Kidney capillary endothelial cell (primary cell): ENCODE measurements at regions not wholly inside any gene's neighbourhood (a gene's known extent, or its start where the extent isn't known, plus 50 kb on each side); places are given as distances from the start of the nearest gene placed in this dataset.
"Not testable (repeated sequence)": the region's sequence is repeated elsewhere in the genome, so short reads cannot be mapped to it uniquely, and the experiment has no call there.

ENCODE experiments used
- DNase-seq: peaks from one replicate; pipeline ENCODE4 v3.0.0-alpha.2; 2018; ENCODE audit warnings: low spot score

DNA sequence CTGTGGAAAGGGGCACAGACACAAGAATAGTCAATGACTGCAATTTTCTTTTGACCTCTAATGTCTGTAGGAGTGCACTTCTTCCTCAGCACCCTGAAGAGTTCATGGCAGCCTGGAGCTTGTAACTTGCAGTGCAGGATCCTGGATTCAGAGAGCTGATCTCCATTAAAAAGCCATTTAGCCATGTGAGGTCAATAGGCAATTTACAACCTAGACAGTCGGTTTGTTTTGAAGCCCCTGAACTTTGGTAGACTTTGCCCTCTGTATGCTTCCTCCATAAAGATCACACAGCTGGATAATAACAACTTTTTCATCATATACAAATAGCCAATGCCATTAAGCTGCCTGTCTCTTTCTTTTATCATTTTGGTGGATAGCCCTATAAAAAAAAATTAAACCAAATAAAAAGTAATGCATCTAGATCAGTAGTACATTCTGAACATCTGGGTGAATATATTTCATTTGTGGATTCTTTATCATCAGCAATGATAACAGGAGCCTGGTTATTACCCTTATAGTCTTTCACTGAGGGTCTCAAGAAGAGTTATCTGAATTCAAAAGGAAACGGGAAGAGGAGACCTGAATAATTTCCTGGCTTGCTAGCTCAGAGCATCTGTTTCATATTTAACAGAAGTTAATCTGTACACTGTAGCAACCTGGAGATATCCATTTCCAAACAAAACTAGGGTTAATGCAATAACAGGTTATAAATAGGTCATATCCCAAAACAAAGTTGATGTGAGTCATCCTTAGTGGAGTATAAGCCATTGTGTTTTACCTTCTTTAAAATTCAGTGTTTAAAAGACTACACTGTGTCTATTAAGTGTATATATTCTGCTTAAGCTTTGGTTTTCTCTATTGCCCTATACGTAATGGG, 193.8 kb upstream of the ACTBL2 start:
- no peak for DNase-seq

DNA sequence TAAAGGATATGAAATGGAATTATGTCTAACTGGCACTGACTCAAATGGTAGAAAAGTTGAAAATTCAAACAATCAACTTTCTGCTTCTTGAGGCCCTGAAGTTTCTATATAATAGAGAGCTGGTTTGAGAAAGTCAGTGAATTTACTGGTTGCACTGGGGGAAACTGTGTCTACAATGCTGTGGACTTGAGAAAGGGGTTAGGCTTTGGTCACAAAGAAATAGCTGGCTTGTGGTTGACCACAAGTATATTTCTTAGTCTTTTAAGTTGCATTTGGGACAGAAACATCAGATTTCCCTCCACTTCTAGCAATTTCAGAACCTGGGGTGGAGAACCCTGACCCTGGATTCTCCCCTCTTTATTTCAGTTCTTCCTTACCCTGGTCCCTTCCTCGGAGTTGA, 192.6 kb upstream of the ACTBL2 start:
- no peak for DNase-seq

- no peak for DNase-seq
Measured at GRCh38 chr5:57671371-57671770, 188.8 kb upstream of the ACTBL2 start.

GRCh38 chr5:57666582-57666981, 184.0 kb upstream of the ACTBL2 start:
- no peak for DNase-seq

DNA sequence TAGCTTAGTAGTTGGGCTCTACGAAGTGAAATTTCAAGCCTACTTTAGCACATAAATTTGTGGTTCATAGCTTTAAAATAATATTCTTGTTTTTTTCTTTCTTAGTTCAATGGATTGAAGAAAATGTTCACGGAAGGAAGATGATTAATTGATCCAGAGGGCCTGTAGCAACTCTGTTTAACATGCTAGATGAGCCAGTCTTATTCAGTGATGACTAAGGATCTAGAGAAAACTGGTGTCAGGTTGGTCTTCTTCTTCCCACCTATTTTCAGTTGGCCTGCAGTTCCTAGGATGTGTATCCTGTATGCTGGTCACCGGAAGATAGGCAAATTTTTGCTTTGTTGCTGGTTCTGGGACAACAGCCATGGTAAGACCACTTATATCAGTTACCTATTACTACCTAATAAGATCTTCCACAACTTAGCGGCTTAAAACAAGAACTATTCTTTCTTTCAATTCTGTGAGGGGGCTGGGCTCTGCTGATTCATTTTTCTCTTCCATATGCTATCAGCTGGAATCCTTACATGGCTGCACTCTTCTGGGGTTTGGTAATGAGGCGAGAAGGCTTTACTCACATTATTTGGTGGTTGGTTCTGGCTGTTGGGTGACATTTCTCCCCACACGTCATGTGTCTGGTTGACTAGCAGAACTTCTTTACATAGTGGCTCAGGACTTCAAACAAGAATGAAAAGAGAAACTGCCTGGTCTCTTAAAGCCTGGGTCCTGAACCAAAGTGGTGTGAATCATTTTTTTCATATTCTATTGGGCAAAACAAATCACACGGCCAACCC, 182.7 kb upstream of the ACTBL2 start:
- DNase-seq: no peak

DNA sequence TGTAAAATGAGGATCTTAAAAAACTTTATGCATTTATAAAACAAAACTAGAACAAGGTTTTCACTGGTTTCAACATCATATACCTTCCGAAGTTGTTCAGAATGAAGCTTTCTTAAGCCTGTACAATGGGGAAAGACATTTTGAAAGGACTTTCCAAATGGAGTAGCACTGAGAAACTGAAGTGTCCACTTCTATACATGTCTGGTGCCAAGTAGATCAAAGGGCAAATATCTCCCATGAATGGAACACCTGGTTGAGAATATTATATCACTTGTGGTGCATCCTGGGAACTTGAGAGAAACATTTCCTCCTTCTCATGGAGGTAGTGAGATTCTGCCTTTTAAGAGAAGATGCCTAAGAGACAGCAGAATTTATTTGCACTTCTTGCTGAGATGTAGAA, 182.1 kb upstream of the ACTBL2 start:
- DNase-seq: no peak

GRCh38 chr5:57663466-57663865, 180.9 kb upstream of the ACTBL2 start:
- no peak for DNase-seq

GRCh38 chr5:57662991-57663390, 180.4 kb upstream of the ACTBL2 start:
- DNase-seq: no peak

DNA sequence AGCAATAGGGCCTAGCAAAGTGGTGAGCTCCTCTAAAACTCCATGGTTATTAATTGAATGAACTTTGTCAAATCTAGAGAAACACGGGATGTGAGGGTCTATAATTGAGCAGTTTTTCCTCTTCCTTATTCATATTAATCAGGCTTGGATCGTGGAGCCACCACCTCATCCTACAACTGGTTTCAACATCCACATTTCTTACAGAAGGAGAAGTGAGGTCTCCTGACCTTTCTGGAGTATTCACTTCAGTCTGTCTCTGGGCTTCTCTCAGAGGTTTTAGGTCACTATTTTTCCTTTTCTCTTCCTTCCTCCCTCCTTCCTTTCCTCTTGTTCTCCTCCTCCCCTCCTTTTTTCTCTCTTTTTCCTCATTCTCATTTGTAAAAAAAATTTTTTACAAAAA, 177.3 kb upstream of the ACTBL2 start:
- no peak for DNase-seq

- no peak for DNase-seq
Measured at GRCh38 chr5:57658018-57658417, 175.4 kb upstream of the ACTBL2 start.

GRCh38 chr5:57655228-57655627, 172.6 kb upstream of the ACTBL2 start:
- DNase-seq: no peak

- peak; percentile 16 for DNase-seq
Measured at GRCh38 chr5:57653636-57654290, 171.2 kb upstream of the ACTBL2 start.

DNA sequence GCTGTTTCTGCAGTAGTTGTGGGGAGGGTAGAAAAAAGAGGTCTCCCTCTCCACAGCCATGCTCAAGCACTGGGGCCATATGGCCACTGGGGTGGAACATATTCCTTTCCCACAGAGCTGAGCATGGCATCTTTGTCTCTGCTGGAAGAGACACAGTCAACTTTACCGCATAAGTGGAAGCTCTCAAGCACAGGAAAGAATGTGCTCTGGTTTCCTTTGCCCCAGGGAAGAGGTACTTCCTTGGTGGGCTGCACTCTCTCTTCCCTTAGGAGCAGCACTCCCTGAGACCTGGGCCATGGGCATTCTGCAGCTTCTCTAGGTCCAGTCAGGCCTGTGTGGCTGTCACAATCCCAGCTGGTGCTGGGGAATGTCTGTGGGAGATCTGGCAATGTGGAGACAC, 168.5 kb upstream of the ACTBL2 start:
- no peak for DNase-seq

- DNase-seq: peak; percentile 36
Measured at GRCh38 chr5:57650360-57651069, 167.9 kb upstream of the ACTBL2 start.

GRCh38 chr5:57642698-57643097, 160.1 kb upstream of the ACTBL2 start:
- no peak for DNase-seq

GRCh38 chr5:57642066-57642465, 159.5 kb upstream of the ACTBL2 start:
- no peak for DNase-seq

DNA sequence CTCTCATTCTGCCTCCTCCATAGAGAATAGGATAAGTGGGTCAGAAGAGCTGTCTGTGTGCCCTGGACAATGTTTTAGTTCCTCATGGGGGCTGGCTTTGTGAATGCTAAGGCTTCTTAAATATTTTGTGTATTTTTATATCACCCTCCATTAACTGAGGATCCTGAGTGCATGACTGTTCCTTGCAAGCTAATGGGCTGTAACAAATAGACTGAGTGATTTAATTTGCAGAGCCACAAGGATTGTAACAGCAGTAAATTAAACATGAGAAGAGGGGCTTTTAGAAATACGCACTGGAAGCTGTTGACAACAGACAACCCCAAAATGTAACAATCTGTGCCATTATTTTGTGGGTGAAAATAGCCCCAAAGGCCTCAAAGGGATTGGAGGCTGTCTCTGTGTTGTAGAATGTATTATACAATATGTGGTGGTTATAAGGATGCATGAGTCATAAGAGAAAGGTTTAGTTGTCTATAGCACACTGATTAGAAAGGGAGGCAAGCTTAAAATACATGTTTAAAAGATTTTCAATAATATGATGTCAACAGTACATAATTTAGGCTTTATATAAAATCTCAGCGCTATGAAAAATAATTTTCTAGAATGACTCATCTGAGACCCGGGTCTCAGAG, 152.7 kb upstream of the ACTBL2 start:
- DNase-seq: no peak

DNA sequence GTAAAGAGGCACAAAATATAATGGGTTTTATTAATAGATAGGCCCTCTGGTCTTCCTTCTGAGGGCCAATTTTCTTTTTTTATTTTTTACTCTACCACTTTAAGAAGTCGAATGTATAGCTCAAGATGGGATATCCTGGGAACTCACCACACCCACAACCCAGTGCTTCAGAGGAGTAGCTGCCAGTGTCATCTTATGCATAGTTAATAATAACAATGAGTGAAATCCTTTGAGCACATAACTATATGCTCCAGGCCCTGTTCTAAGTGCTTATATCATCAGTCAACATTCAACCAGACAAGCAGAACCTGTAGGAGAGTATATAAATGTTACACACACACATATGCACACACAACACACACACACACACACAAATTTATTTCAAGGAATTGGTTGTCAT, 150.3 kb upstream of the ACTBL2 start:
- no peak for DNase-seq

DNA sequence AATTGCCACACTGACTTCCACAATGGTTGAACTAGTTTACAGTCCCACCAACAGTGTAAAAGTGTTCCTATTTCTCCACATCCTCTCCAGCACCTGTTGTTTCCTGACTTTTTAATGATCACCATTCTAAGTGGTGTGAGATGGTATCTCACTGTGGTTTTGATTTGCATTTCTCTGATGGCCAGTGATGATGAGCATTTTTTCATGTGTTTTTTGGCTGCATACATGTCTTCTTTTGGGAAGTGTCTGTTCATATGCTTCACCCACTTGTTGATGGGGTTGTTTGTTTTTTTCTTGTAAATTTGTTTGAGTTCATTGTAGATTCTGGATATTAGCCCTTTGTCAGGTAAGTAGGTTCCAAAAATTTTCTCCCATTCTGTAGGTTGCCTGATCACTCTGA, 148.5 kb upstream of the ACTBL2 start:
- not testable (repeated sequence) for DNase-seq

GRCh38 chr5:57627661-57628060, 145.1 kb upstream of the ACTBL2 start:
- DNase-seq: no peak

DNA sequence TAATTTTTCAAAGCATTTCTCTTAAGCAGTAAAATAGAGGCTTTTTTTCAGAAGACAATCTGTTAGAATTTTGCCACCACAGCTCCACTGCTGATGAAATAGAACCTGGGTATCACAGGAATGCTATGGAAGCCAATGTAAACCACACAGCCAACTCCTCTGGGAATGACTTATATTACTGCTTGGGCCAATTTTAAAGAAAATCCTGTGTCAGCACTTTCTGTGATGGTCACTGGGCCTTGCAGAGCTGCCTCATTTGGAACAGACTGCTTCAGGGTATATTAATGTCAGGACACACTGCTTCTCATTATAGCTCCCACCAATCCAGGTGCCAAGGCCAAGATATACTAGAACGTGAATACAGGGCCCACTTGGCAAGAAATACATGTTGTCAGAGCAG, 144.1 kb upstream of the ACTBL2 start:
- DNase-seq: no peak

DNA sequence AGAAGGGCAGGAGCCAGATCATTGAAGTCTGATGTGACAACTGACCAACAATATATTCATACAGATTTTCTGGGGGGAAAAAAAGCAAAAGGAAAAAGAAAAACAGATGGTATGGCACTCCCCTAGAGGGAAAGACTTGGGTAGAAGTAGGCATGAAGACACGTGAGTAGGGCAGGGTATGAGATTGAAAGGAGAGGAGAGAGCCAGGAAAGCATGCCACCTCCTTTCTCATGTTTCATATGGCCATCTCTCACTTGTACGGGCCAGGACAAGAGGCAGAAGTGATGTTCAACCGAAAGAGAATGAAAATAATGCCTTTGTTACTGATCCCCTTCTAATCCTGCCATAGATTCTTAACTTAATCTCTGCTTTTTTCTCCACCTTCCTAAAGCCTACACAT, 139.0 kb upstream of the ACTBL2 start:
- no peak for DNase-seq
